HCT116 (cell line): ENCODE measurements at regions not wholly inside any gene's neighbourhood (a gene's known extent, or its start where the extent isn't known, plus 50 kb on each side); places are given as distances from the start of the nearest gene placed in this dataset.

ENCODE experiments used
- ATF3 ChIP-seq: IDR thresholded peaks from 2 replicates; pipeline ENCODE4 v1.6.1; 2012
- CTCF ChIP-seq, 3 experiments: fragments of 200-600 bp in 1 of 3; sonication (generic) in 1 of 3; IDR thresholded peaks in 2 of 3; conservative IDR thresholded peaks in 1 of 3; 2 replicates each; pipeline ENCODE4 v1.5.1; 2012 to 2017; ENCODE audit warnings: low read depth in 2 of 3, low read length in 2 of 3, antibody characterized with exemption in 1 of 3, borderline replicate concordance in 1 of 3, control low read depth in 1 of 3, mild to moderate bottlenecking in 1 of 3, mixed read lengths in 1 of 3, mixed run types in 1 of 3, moderate library complexity in 1 of 3; ENCODE audit not compliant: insufficient read depth in 1 of 3
- MAX ChIP-seq: IDR thresholded peaks from 2 replicates; pipeline ENCODE4 v1.6.1; 2012
- POLR2A ChIP-seq: IDR thresholded peaks from 2 replicates; pipeline ENCODE4 v1.7.0; 2011; ENCODE audit warnings: borderline replicate concordance; ENCODE audit not compliant: insufficient read depth, insufficient read length; ENCODE audit errors: extremely low read depth
- RAD21 ChIP-seq: IDR thresholded peaks from 2 replicates; pipeline ENCODE4 v1.6.1; 2012; ENCODE audit warnings: low read depth, mild to moderate bottlenecking

GRCh38 chr5:163578652-163579051 is 73.2 kb downstream of the MAT2B start:
- TF ChIP-seq CTCF (IDR thresholded peaks at IDR 0.05 in 2 of 3, conservative IDR thresholded peaks at IDR 0.05 in 1 of 3; ENCODE audit: borderline replicate concordance in 1 of 3, insufficient read depth in 1 of 3, low read depth in 2 of 3, low read length in 2 of 3) (no peak), MAX (no peak), ATF3 (no peak), POLR2A (no peak), RAD21 (no peak)
